ENCODE measurements at regions not wholly inside any gene's neighbourhood (a gene's known extent, or its start where the extent isn't known, plus 50 kb on each side); places are given as distances from the start of the nearest gene placed in this dataset.

DNA sequence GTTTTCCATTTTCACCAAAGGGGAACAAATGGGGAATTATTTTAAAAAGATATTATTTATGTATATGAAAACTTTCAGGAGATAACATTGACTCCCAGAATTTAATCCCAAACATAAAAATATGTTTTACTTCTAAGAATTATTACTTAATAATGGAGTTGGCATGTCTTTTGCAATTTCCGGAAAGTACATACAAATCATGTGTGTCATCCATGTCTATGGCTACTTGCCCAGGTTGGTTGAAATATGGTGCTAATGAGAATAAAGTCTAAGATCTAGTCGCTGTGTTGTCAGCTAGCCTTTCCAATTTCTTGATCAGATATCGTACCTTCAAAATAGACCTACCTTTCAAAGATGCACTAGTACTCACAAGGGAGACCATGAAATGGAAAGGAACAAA lies 1003.2 kb upstream of the PCDH20 start:
- no peak overlapping the region for H3K4me2 ChIP-seq (ENCODE audit: low read depth, low read length)
- no peaks in the 10 kb centered on the region for H3F3A ChIP-seq (ENCODE audit: insufficient read depth, low read length)
- no peaks in the 10 kb centered on the region for H3K9me3 ChIP-seq (replicated peaks; ENCODE audit: insufficient read depth, low read length)
- DNase-seq: no peak
- no peaks in the 10 kb centered on the region for H3K9me2 ChIP-seq (replicated peaks; ENCODE audit: insufficient read depth, low read length)
- H4K20me1 ChIP-seq (ENCODE audit: insufficient read depth, low read length): no peaks in the 10 kb centered on the region
- H3K79me2 ChIP-seq (ENCODE audit: low read length): no peaks in the 10 kb centered on the region
- no peak overlapping the region for H3K27ac ChIP-seq (ENCODE audit: low read length)
- H2AFZ ChIP-seq (ENCODE audit: low read length): no peak overlapping the region
- no peaks in the 10 kb centered on the region for H3K36me3 ChIP-seq (replicated peaks; ENCODE audit: insufficient read depth, low read length)
- TF ChIP-seq, protein P1, sequence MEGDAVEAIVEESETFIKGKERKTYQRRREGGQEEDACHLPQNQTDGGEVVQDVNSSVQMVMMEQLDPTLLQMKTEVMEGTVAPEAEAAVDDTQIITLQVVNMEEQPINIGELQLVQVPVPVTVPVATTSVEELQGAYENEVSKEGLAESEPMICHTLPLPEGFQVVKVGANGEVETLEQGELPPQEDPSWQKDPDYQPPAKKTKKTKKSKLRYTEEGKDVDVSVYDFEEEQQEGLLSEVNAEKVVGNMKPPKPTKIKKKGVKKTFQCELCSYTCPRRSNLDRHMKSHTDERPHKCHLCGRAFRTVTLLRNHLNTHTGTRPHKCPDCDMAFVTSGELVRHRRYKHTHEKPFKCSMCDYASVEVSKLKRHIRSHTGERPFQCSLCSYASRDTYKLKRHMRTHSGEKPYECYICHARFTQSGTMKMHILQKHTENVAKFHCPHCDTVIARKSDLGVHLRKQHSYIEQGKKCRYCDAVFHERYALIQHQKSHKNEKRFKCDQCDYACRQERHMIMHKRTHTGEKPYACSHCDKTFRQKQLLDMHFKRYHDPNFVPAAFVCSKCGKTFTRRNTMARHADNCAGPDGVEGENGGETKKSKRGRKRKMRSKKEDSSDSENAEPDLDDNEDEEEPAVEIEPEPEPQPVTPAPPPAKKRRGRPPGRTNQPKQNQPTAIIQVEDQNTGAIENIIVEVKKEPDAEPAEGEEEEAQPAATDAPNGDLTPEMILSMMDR (IDR thresholded peaks at IDR 0.05; ENCODE audit: low read length): no peak
- TF ChIP-seq EZH2phosphoT487 (IDR thresholded peaks at IDR 0.05; ENCODE audit: low read length) (no peak), EZH2 (optimal IDR thresholded peaks at IDR 0.05; ENCODE audit: low read depth, low read length) (no peak)
- no peak overlapping the region for H3K4me3 ChIP-seq (ENCODE audit: low read length)
- no peaks in the 10 kb centered on the region for H3K27me3 ChIP-seq (replicated peaks; ENCODE audit: insufficient read depth, low read length)
- no peak overlapping the region for H3K9ac ChIP-seq (ENCODE audit: low read length)
- no peaks in the 10 kb centered on the region for H3K4me1 ChIP-seq (ENCODE audit: low read length)

DNA sequence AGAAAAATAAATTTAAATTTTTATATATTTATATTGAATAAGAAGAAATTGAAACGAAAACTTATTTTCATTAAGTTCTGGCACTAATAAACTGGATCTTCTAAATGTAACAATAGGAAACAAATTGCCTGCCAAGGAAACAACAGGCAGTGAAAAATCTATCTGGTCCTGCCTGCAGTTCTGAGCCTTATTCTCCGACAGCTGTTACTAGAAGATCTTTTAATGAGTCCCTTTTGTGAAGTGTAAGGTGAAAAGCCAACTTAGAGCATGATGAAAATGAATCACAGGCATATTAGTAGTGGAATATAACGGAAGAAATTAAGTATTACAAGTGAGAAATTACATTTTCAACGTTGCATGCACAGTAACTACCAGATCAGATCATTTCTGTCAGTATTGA lies 1002.7 kb upstream of the PCDH20 start:
- no peak overlapping the region for H3K4me2 ChIP-seq (ENCODE audit: low read depth, low read length)
- H3F3A ChIP-seq (ENCODE audit: insufficient read depth, low read length): no peaks in the 10 kb centered on the region
- no peak for DNase-seq
- no peaks in the 10 kb centered on the region for H3K27me3 ChIP-seq (replicated peaks; ENCODE audit: insufficient read depth, low read length)
- H3K4me1 ChIP-seq (ENCODE audit: low read length): no peaks in the 10 kb centered on the region
- H3K9ac ChIP-seq (ENCODE audit: low read length): no peak overlapping the region
- no peak overlapping the region for H3K4me3 ChIP-seq (ENCODE audit: low read length)
- H4K20me1 ChIP-seq (ENCODE audit: insufficient read depth, low read length): no peaks in the 10 kb centered on the region
- H3K9me3 ChIP-seq (replicated peaks; ENCODE audit: insufficient read depth, low read length): no peaks in the 10 kb centered on the region
- no peaks in the 10 kb centered on the region for H3K79me2 ChIP-seq (ENCODE audit: low read length)
- TF ChIP-seq EZH2 (optimal IDR thresholded peaks at IDR 0.05; ENCODE audit: low read depth, low read length) (no peak), EZH2phosphoT487 (IDR thresholded peaks at IDR 0.05; ENCODE audit: low read length) (no peak)
- TF ChIP-seq, protein P1 (IDR thresholded peaks at IDR 0.05; ENCODE audit: low read length): no peak
- no peaks in the 10 kb centered on the region for H3K36me3 ChIP-seq (replicated peaks; ENCODE audit: insufficient read depth, low read length)
- no peak overlapping the region for H3K27ac ChIP-seq (ENCODE audit: low read length)
- H3K9me2 ChIP-seq (replicated peaks; ENCODE audit: insufficient read depth, low read length): no peaks in the 10 kb centered on the region
- H2AFZ ChIP-seq (ENCODE audit: low read length): no peak overlapping the region

DNA sequence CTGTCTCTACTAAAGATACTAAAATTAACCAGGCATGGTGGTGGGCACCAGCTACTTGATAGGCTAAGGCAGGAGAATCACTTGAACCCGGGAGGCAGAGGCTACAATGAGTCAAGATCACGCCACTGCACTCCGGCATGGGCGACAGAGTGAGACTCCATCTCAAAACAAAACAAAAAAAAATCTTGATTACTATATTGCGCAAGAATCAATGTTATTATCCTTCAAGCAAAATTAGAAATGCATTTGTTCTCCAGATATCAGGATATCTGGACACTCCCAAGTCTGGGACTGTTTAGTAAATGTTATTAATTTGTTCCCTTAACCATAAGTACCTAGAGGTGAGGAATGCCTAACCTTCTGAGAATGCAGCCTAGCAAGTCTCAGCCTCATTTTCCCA lies 992.2 kb upstream of the PCDH20 start:
- no peak for TF ChIP-seq EZH2phosphoT487 (IDR thresholded peaks at IDR 0.05; ENCODE audit: low read length)
- no peak for TF ChIP-seq EZH2 (optimal IDR thresholded peaks at IDR 0.05; ENCODE audit: low read depth, low read length)
- TF ChIP-seq, protein P1 (IDR thresholded peaks at IDR 0.05; ENCODE audit: low read length): no peak
- Histone ChIP-seq H3K9ac (ENCODE audit: low read length) (no peak overlapping the region), H3K9me3 (replicated peaks; ENCODE audit: insufficient read depth, low read length) (no peaks in the 10 kb centered on the region), H2AFZ (ENCODE audit: low read length) (no peak overlapping the region), H3K9me2 (replicated peaks; ENCODE audit: insufficient read depth, low read length) (no peaks in the 10 kb centered on the region), H3K27me3 (replicated peaks; ENCODE audit: insufficient read depth, low read length) (no peaks in the 10 kb centered on the region), H3K27ac (ENCODE audit: low read length) (no peak overlapping the region), H3K4me1 (ENCODE audit: low read length) (no peaks in the 10 kb centered on the region), H3K4me2 (ENCODE audit: low read depth, low read length) (no peak overlapping the region), H3K79me2 (ENCODE audit: low read length) (no peaks in the 10 kb centered on the region), H3F3A (ENCODE audit: insufficient read depth, low read length) (no peaks in the 10 kb centered on the region), H4K20me1 (ENCODE audit: insufficient read depth, low read length) (no peaks in the 10 kb centered on the region), H3K36me3 (replicated peaks; ENCODE audit: insufficient read depth, low read length) (no peaks in the 10 kb centered on the region), H3K4me3 (ENCODE audit: low read length) (no peak overlapping the region)
- DNase-seq: no peak

Data from MM.1S (cell line).